K562 (cell line): ENCODE measurements at regions not wholly inside any gene's neighbourhood (a gene's known extent, or its start where the extent isn't known, plus 50 kb on each side); places are given as distances from the start of the nearest gene placed in this dataset.

Experiments used
- ATAC-seq: fragments of 200-7000 bp; cut with Tn5 transposase; 3 replicates; pipeline ENCODE4 v1.9.1; 2020; ENCODE audit warnings: moderate library complexity
- BruUV-seq: library from RNA; stranded (reverse); fragments of 400-500 nt; replicated peaks from 2 replicates; lab custom pipeline; 2021; lab: Mats Ljungman, UMichigan
- CTCF ChIA-PET: fragments of 300-600 bp; formaldehyde crosslinking; extraction: SDS; loops from one replicate; lab custom pipeline; 2021; ENCODE audit warnings: low intra/inter-chr PET ratio; lab: Yijun Ruan, JAX
- POLR2A ChIA-PET: fragments of 300-600, 350-650 bp; sonication (Branson Sonifier 250); formaldehyde crosslinking; extraction: SDS; loops from one replicate; lab custom pipeline; 2021; ENCODE audit warnings: antibody characterized with exemption, inconsistent platforms; lab: Yijun Ruan, JAX
- DNase-seq, 4 experiments: peaks; one replicate each; pipeline versions ENCODE4 v3.0.0 to v3.0.0-alpha.2; 2011 to 2018; ENCODE audit warnings: low spot score in 3 of 4, mixed read lengths in 3 of 4; ENCODE audit errors: extremely low read depth in 1 of 4
- FAIRE-seq: peaks from 2 replicates; lab custom pipeline; 2011; peaks lifted over from hg19 to GRCh38; lab: Jason Lieb, UNC
- H2AFZ ChIP-seq: 2 replicates; pipeline ENCODE4 v1.6.0; 2011; ENCODE audit warnings: low read depth, low read length, control low read depth, inconsistent platforms
- H3K27ac ChIP-seq: fragments of 200-600 bp; 3 replicates; pipeline ENCODE4 v1.8.0; 2011; ENCODE audit warnings: low read depth, mild to moderate bottlenecking, control low read depth, inconsistent platforms, low read length, moderate library complexity, mixed read lengths; ENCODE audit errors: extremely low read depth
- H3K27me3 ChIP-seq, 2 experiments: fragments of 300-600 bp in 1 of 2; 2 replicates in 1 of 2; 3 replicates in 1 of 2; pipeline versions ENCODE4 v1.6.0 to v1.8.0; 2011; ENCODE audit warnings: inconsistent platforms in 2 of 2, low read length in 2 of 2, mild to moderate bottlenecking in 1 of 2, mixed read lengths in 1 of 2, moderate library complexity in 1 of 2; ENCODE audit not compliant: control insufficient read depth in 2 of 2, insufficient read depth in 2 of 2
- H3K36me3 ChIP-seq: fragments of 300-600 bp; 3 replicates; pipeline ENCODE4 v1.8.0; 2011; ENCODE audit warnings: mild to moderate bottlenecking, low read length, inconsistent platforms; ENCODE audit not compliant: control insufficient read depth, insufficient read depth
- H3K4me1 ChIP-seq, 2 experiments: fragments of 200-600 bp in 1 of 2; replicated peaks in 1 of 2; 2 replicates in 1 of 2; 3 replicates in 1 of 2; pipeline versions ENCODE4 v1.5.1 to v1.8.0; 2011; ENCODE audit warnings: inconsistent platforms in 2 of 2, low read length in 2 of 2, mild to moderate bottlenecking in 1 of 2, mixed read lengths in 1 of 2, moderate library complexity in 1 of 2; ENCODE audit not compliant: control insufficient read depth in 2 of 2, insufficient read depth in 2 of 2
- H3K4me2 ChIP-seq: 2 replicates; pipeline ENCODE4 v1.6.1; 2011; ENCODE audit warnings: low read length, control low read depth, inconsistent platforms, mixed read lengths; ENCODE audit not compliant: insufficient read depth
- H3K4me3 ChIP-seq: fragments of 200-600 bp; sonication (generic), shearing (Covaris generic); 2 replicates; pipeline ENCODE4 v1.5.1; 2016; ENCODE audit warnings: control low read depth, inconsistent platforms
- H3K79me2 ChIP-seq: fragments of 200-600 bp; 3 replicates; pipeline ENCODE4 v1.8.0; 2011; ENCODE audit warnings: low read length, inconsistent platforms; ENCODE audit not compliant: control insufficient read depth, insufficient read depth
- H3K9ac ChIP-seq, 2 experiments: 2 replicates each; pipeline versions ENCODE4 v1.6.0 to v1.6.1; 2011; ENCODE audit warnings: low read depth in 2 of 2, low read length in 2 of 2, control low read depth in 1 of 2, inconsistent platforms in 1 of 2, mild to moderate bottlenecking in 1 of 2, mixed read lengths in 1 of 2; ENCODE audit not compliant: insufficient read depth in 1 of 2
- H3K9me1 ChIP-seq: one replicate; pipeline ENCODE4 v1.6.0; 2011; ENCODE audit warnings: inconsistent platforms, mild to moderate bottlenecking, low read length, moderate library complexity; ENCODE audit not compliant: control insufficient read depth, insufficient read depth
- H3K9me3 ChIP-seq: replicated peaks from 2 replicates; pipeline ENCODE4 v1.5.1; 2011; ENCODE audit warnings: low read depth, low read length, inconsistent platforms; ENCODE audit not compliant: control insufficient read depth, insufficient read depth
- H4K20me1 ChIP-seq: replicated peaks from 2 replicates; pipeline ENCODE4 v1.6.1; 2011; ENCODE audit warnings: low read length, inconsistent platforms, mixed read lengths; ENCODE audit not compliant: control insufficient read depth, insufficient read depth
- GTF2F1 ChIP-seq: IDR thresholded peaks from 2 replicates; pipeline ENCODE4 v1.6.1; 2011; ENCODE audit warnings: low read depth, low read length, improper control_type of control experiment
- KAT7 ChIP-seq: sonication (generic); formaldehyde crosslinking; IDR thresholded peaks from 2 replicates; pipeline ENCODE4 v1.8.0; 2022; ENCODE audit warnings: missing genetic modification reagents, mild to moderate bottlenecking, borderline replicate concordance
- NCOA6 ChIP-seq: fragments of 450-650 bp; IDR thresholded peaks from 2 replicates; pipeline ENCODE4 v1.6.1; 2017; ENCODE audit warnings: mild to moderate bottlenecking
- OTX1 ChIP-seq: fragments of 450-650 bp; formaldehyde crosslinking; IDR thresholded peaks from 2 replicates; pipeline ENCODE4 v1.4.0; 2022; ENCODE audit warnings: mild to moderate bottlenecking
- POLR2AphosphoS5 ChIP-seq: IDR thresholded peaks from 2 replicates; pipeline ENCODE4 v1.6.1; 2011; ENCODE audit warnings: mild to moderate bottlenecking, low read depth, low read length, moderate library complexity; ENCODE audit not compliant: control insufficient read depth, insufficient read depth
- RFX7 ChIP-seq: fragments of 250-450 bp; sonication (Bioruptor Pico); IDR thresholded peaks from 2 replicates; pipeline ENCODE4 v1.5.1; 2021; ENCODE audit warnings: mild to moderate bottlenecking
- SMAD3 ChIP-seq: fragments of 450-650 bp; formaldehyde crosslinking; conservative IDR thresholded peaks from 2 replicates; pipeline ENCODE4 v1.4.0; 2020; ENCODE audit warnings: mild to moderate bottlenecking
- SNIP1 ChIP-seq: fragments of 450-650 bp; IDR thresholded peaks from 2 replicates; pipeline ENCODE4 v1.7.1; 2017; ENCODE audit warnings: low read depth, mild to moderate bottlenecking
- WGBS: fragments of 100-300 bp; shearing (Covaris generic); methylation state at CpG from one replicate; pipeline ENCODE4 v1.1.6; 2016; ENCODE audit warnings: low coverage, mixed read lengths; ENCODE audit not compliant: insufficient coverage; ENCODE audit errors: missing lambda C conversion rate; 5-methylcytosine and 5-hydroxymethylcytosine counted together
- in situ Hi-C: fragments of 300-500 bp; cut with MboI; formaldehyde crosslinking; loops from 4 replicates; pipeline ENCODE4 v1.15.0; 2018; ENCODE audit warnings: inconsistent platforms, mixed read lengths
- intact Hi-C: fragments of 100-400 bp; cut with micrococcal nuclease; formaldehyde crosslinking; loops from 2 replicates; pipeline ENCODE4 v1.14.2; 2022

GRCh38 chr3:194286375-194287146 lies 64.6 kb downstream of the CPN2 start:
- DNase-seq (no peak), ATAC-seq (no peak), FAIRE-seq (no peak)
- in situ Hi-C loops (no loop called here), intact Hi-C loops (no loop called here)
- H3K27me3 ChIP-seq: no peaks in the 10 kb centered on the region
- no peaks in the 10 kb centered on the region for H3K36me3 ChIP-seq
- no peaks in the 10 kb centered on the region for H4K20me1 ChIP-seq
- peaks cover 0 to 3% of the 10 kb centered on the region in 2 experiments; a peak in 2 of 5 replicates for H3K4me1 ChIP-seq
- peak overlapping the region in 1 of 2 experiments; percentile 81; a peak in 2 of 4 replicates for H3K9ac ChIP-seq
- H3K4me3 ChIP-seq: no peak overlapping the region
- ChIA-PET CTCF (no interaction called here), POLR2A (interaction anchor here (0.7 to 1.2 kb wide), 4 partner anchors 10 to 15 kb away, joined by 3 to 4 read pairs (median 3); no protein-coding TSS in a partner anchor)
- 60% methylated on average over 16 of the region's 22 CpGs for WGBS
- H3K9me1 ChIP-seq: no peaks in the 10 kb centered on the region
- no peak overlapping the region for H3K27ac ChIP-seq
- no peaks in the 10 kb centered on the region for H3K9me3 ChIP-seq
- no peak overlapping the region for H3K4me2 ChIP-seq
- H2AFZ ChIP-seq: peak overlapping the region; percentile 20; the same call in 1 of the 2 replicates
- H3K79me2 ChIP-seq: no peaks in the 10 kb centered on the region
- TF ChIP-seq KAT7 (CRISPR knock-in tag): no peak
- no peak for TF ChIP-seq OTX1 (CRISPR knock-in tag)
- no peak for TF ChIP-seq POLR2AphosphoS5
- TF ChIP-seq RFX7 (CRISPR knock-in tag): no peak
- TF ChIP-seq SNIP1: no peak
- TF ChIP-seq GTF2F1: no peak
- TF ChIP-seq NCOA6: no peak
- no peak for TF ChIP-seq SMAD3 (CRISPR knock-in tag)
- no TSS peak for BruUV-seq
